Hematopoietic multipotent progenitor cell treated with erythropoietin and hydrocortisone succinate and interleukin-3 and kit ligand, for 8 days (in vitro differentiated cells): ENCODE measurements at regions not wholly inside any gene's neighbourhood (a gene's known extent, or its start where the extent isn't known, plus 50 kb on each side); places are given as distances from the start of the nearest gene placed in this dataset.
"Not testable (repeated sequence)": the region's sequence is repeated elsewhere in the genome, so short reads cannot be mapped to it uniquely, and the experiment has no call there.

ENCODE experiments used
- DNase-seq: peaks from one replicate; pipeline ENCODE4 v3.0.0-alpha.2; 2015

DNA sequence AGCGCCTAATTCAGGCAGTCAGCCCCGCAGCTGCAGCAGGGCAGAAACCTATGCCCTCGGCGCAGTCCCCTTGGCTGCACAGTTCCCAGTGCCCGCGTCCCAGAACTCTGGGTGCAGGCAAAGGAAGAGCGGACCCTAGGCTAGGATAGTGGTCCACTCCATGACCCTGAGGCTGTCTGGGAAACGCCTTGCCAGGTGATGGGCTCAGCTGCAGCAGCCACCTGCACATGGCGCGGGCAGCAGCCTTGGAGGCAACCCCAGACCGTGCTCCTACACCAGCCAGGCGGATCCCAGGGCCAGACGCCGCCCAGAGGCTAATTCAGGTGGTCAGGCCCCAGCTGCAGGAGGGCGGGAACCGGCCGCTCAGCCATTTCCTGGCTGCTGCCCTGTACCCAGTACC lies 83.0 kb downstream of the POTEC start:
- DNase-seq: not testable (repeated sequence)

GRCh38 chr18:14459826-14460225 lies 83.6 kb downstream of the POTEC start:
- DNase-seq: not testable (repeated sequence)

- DNase-seq: peak; percentile 38
Observed at GRCh38 chr18:14458009-14458945, 85.1 kb downstream of the POTEC start.

DNA sequence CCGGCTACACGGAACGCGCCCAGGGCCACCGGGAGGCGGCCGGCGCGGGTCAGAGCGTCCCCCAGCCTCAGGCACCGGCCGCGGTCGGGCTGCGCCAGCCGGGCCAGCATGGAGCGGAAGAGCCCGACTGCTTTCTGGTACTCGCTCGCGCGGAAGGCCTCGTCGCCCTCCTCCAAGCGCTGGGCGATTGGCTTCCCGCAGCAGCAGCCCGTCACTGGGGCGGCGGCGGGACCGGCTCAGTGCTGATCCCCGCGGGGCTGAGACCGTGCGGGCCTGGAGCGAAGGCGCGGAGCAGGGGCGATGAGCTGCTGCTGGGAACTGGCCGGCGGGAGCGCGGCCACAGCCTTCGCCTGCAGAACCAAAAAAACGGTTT lies 92.8 kb downstream of the POTEC start:
- DNase-seq: peak; percentile 8

- peak; percentile 31 for DNase-seq
Observed at GRCh38 chr18:14449995-14450636, 93.3 kb downstream of the POTEC start.

DNA sequence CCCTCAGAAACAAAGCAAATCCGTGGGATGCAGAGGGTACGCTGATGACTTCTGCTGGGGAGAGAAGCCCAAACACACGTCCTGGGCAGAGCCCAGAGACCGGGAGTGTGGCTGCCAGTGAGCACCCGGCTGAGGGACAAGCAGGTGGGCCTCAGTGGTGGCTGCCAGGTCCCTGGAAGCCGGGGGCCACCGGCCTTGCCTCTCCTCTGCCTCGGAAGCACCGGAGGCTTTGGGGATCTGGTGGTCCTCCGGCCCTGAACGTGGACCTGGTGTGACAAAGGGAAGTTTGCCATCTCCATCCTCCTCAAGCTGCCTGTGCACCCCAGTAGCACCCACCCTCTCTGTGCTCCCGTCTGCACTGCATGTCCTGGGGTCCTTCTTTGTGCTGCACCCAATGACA lies 94.3 kb downstream of the POTEC start:
- not testable (repeated sequence) for DNase-seq

DNA sequence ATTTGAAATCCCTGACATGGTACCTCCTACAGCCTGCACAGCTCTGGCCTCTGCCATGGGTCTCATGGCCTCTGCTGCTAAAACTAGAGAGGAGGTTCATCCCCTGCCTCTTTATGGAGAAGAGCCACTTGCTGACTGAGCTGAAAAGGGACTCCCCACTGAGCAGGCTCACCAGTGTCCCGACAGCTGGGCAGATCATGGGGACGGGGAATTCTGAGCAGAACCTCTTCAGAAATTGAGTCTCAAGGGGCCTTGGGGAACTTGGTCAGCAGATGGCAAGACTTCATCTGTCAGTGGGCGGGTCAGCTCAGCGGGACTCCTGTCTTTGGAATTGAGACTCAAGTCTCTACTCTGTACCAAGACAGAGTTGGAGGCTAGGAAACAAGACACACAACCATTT lies 95.7 kb downstream of the POTEC start:
- DNase-seq: not testable (repeated sequence)

- DNase-seq: peak; percentile 32
Observed at GRCh38 chr18:14435460-14435859, 107.9 kb downstream of the POTEC start.

- DNase-seq: not testable (repeated sequence)
Observed at GRCh38 chr18:14432371-14432770, 111.0 kb downstream of the POTEC start.

DNA sequence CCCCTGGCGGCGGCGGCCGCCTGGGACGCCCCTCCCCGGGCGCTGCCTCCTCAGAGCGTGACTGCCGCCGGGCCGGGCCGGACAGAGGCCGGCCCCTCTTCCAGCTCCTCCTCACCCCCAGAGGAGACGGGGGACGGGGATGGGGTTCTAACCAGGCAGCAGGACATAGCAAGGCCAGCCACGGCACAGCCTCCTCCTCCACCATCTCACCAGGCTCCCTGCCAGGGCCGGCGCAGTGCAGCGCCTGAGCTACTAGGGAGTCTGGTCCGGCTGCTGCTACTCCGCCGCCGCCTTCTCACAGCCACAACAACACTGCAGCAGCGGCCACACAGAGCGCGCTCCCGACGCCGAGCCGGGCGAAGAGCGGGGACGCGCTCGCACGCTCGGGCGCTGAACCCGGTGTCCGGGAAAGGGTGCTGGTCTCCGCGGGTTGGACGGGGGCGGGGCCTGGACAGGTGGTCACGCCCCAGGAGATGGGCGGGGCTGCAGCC lies 112.3 kb downstream of the POTEC start:
- peak; percentile 43 for DNase-seq

DNA sequence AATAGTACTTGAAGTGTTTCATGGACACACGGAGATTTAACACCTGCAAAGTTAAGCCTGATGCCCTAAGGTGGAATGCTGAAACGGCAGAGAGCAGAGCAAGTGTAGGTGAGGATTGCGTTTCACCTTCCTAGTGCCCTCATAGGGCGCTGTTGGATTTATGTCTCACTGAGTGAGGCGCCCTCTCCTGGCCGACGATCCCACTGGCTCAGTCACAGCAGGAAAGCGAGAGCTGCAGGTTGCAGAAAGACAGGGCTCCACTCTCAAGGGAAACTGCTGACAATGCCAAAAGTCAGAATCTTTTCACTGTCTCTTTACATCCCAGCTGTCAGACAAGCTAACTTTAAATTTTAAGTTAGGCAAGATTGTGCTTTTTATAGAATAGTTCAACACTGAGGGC lies 127.6 kb downstream of the POTEC start:
- peak; percentile 4 for DNase-seq

- not testable (repeated sequence) for DNase-seq
Observed at GRCh38 chr18:14415399-14415798, 128.0 kb downstream of the POTEC start.

GRCh38 chr18:14395533-14395932 lies 147.9 kb downstream of the POTEC start:
- DNase-seq: not testable (repeated sequence)

GRCh38 chr18:14393563-14394103 lies 149.8 kb downstream of the POTEC start:
- not testable (repeated sequence) for DNase-seq

DNA sequence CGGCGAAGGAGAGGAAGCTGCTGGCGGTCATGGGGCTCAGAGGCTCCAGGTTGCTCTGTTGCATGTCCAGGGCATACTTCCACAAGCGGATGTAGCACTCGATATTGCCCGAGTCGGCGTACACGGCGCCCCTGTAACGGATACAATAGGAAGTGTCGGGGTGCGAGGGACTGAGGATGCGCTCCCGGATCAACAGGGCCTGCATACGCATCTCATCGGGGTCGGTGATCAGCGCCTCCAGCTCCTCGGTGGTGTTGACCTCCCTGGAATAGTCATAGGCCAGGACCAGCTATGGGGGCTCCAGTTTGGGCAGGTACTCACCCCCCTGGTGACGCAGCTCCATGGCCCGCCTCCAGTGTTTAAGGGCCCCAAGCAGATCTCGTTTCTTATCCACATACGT lies 150.8 kb downstream of the POTEC start:
- DNase-seq: not testable (repeated sequence)

DNA sequence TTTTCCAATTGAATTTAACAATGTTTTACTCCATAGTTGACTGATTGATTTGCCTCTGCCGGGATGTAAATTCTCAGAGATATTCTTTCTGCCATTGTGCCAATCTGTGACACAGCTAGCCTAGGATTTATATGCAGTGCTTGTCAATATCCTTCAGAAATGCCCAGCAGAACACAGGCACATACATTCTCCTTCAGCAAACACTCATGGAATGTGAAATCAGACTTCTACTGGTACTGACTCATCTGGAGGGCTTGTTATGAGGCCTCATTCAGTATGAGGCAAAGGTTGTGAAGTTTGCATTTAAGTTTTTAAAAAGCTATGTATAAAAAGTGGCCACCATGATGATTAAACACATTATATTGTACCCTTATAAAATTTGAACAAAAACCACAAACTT lies 158.4 kb downstream of the POTEC start:
- DNase-seq: not testable (repeated sequence)

DNA sequence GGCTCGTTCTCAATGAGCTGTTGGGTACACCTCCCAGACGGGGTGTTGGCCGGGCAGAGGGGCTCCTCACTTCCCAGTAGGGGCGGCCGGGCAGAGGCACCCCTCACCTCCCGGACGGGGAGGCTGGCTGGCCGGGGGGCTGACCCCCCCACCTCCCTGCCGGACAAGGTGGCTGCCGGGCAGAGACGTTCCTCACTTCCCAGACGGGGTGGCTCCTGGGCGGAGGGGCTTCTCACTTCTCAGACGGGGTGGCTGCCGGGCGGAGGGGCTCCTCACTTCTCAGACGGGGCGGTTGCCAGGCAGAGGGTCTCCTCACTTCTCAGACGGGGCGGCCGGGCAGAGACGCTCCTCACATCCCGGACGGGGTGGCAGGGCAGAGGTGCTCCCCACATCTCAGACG lies 160.7 kb downstream of the POTEC start:
- not testable (repeated sequence) for DNase-seq

DNA sequence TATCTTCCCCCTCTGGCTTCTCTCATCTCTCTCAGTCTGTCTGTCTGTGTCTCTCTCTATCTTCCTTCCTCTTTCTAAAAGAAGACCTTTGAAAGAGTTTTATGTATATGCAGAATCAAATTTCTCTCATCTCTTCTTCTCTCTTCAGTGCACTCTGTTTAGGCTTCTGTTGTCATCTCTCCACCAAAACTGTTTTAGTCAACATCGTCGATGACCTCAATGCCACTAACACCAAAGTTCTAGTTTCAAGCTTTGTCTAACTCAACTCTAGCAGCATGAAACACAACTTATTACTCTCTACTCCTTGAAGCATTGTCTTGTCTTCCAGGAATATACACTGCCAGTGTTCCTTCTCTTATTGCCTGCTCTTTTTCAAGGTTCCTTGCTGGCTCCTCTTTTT lies 163.9 kb downstream of the POTEC start:
- DNase-seq: not testable (repeated sequence)

DNA sequence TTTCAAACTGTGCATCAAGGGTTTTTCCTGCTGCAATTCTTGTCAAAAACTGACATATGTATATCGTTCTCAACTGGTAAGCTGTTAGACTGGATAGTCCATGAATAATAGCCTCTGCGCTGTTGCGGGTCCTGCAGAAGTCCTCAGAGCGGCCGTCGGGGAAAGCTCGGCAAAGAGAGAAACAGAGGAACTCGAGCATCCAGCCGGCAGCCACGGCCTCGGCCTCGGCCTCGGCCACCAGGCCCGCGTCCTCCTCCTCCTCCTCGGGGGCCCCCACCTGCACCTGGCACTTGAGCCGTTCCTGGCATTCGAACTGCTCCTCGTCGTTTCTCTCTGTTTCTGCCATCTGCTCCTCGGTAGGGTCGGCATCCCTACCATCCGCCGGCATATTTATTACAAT lies 165.0 kb downstream of the POTEC start:
- DNase-seq: not testable (repeated sequence)

DNA sequence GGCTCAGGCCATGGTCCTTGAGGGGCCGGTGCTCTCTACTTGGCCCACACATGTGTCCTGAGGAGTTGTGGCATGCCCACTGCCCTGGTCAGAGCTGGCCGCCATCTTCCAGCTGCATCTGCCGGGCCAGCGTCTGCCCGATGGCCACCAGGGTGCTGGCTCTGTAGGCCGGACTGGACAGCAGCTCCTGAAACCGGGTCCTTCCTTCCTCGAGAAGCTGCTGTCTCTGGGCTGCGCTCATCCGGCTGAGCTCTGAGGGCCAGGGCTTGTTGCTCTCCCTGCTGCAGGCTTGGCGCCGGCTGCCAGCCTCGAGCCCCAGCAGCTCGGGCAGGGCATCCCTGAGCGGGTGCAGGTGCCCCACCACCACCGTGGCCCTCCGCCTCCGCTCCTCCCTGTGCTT lies 182.1 kb downstream of the POTEC start:
- not testable (repeated sequence) for DNase-seq

GRCh38 chr18:14357553-14358297 lies 185.7 kb downstream of the POTEC start:
- not testable (repeated sequence) for DNase-seq

DNA sequence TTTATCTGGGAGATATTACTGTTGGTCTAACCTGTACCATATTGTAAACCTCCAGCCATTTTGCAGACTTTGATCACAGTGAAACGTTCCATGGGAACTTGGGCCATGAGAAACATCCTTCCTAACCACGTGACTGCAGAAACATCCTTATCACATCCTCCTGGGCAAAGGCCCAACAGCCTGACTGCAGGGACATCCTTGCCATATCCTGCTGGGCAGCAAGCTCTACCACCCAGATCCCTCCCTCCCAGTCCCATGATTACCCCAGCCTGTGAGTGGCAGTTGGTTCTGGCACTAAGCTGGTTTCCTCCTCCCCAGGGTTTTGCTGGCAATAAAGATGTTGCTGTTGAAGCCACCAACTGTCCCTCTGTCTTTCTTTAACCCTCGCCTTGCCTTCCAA lies 201.2 kb downstream of the POTEC start:
- not testable (repeated sequence) for DNase-seq

DNA sequence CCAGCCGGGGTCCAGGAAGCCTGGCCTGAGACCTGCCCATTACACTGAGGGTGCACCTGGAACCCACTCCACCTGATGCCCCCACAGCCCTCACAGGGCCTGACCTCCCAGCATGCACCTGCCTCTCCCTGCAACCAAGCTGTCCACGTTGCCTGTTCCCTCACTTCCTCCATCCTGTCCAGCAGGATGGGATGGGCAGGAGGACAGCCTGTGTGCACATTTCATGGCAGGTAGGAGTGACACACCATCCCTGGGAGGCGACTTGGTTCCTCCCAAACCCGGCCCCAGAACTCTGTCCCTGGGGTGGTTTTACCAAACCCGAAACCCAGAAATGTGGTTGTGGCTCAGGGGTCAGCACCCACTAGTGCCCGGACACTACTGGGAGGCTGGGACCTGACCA lies 203.8 kb upstream of the ZNF519 start:
- not testable (repeated sequence) for DNase-seq
